Astrocyte of the hippocampus (primary cell): ENCODE measurements at regions not wholly inside any gene's neighbourhood (a gene's known extent, or its start where the extent isn't known, plus 50 kb on each side); places are given as distances from the start of the nearest gene placed in this dataset.

Source experiments
- DNase-seq: peaks from one replicate; pipeline ENCODE4 v3.0.0; 2011; ENCODE audit warnings: low read depth, low spot score

DNA sequence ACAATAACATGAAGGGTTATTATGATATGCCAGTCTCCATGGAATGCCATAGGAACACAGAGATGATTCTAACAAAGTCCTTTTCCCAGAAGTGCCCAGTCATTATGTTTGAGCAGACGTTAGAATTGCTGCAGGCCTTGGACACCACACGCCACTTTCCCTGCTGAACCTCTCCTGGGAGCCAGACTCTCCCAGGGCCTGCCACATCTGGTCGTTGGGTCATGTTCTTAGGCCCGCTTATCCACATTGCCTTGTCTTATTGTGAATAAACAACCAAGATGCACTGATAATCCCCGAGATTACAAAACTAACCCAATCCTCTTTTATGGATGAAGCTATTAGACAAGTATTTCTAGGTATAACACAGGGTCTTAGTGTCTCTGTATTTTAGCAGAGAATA lies 276.5 kb upstream of the CITED2 start:
- no peak for DNase-seq

- DNase-seq, result no peak
Observed at GRCh38 chr6:139649732-139650131, 275.3 kb upstream of the CITED2 start.

- DNase-seq, result no peak
Observed at GRCh38 chr6:139649128-139649527, 274.7 kb upstream of the CITED2 start.

- no peak for DNase-seq
Observed at GRCh38 chr6:139648430-139649000, 274.1 kb upstream of the CITED2 start.

DNA sequence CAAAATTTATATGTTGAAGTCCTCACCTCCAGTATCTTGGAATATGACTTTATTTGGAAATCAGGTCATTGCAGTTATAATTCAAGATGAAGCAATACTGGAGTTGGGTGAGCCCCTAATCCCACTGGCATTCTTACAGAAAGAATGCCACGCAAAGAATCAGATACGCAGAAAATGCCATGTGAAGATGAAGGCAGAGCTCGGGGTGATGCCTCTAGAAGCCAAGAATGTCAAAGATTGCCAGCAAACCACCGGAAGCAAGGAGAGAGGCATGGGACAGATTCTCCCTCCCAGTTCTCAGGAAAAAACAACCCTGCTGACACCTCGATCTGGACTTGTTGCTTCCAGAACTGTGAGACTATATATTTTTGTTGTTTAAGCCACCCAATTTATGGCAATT lies 273.4 kb upstream of the CITED2 start:
- DNase-seq, result no peak

- no peak for DNase-seq
Observed at GRCh38 chr6:139647016-139647415, 272.6 kb upstream of the CITED2 start.

GRCh38 chr6:139644821-139645220 lies 270.4 kb upstream of the CITED2 start:
- peak; percentile 81 for DNase-seq

DNA sequence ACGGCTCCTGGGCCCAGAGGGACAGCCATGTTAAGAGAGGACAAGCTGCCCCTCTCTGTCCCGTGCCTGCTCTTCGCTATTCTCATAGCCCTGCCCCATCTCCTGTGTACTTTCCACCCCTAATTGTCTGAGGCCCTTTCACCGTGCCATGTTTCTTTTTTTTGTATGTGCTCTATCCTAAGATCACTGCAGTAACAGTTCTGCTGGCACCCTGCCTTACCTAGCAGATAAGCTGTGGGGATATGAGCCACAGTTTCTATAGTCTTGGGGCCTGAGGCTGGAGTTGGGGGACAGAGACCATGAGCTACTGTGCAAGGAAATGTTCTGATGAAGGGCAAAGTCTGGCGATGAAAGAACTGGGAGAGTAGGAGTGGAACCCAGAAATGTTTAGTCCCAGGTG lies 269.5 kb upstream of the CITED2 start:
- peak; percentile 5 for DNase-seq

GRCh38 chr6:139642346-139642745 lies 267.9 kb upstream of the CITED2 start:
- no peak for DNase-seq

- DNase-seq, result no peak
Observed at GRCh38 chr6:139641376-139641775, 266.9 kb upstream of the CITED2 start.

- DNase-seq, result no peak
Observed at GRCh38 chr6:139640921-139641320, 266.5 kb upstream of the CITED2 start.

- DNase-seq, result peak; percentile 37
Observed at GRCh38 chr6:139640448-139640847, 266.0 kb upstream of the CITED2 start.

- DNase-seq, result no peak
Observed at GRCh38 chr6:139639507-139639906, 265.1 kb upstream of the CITED2 start.

GRCh38 chr6:139638179-139638941 lies 263.9 kb upstream of the CITED2 start:
- no peak for DNase-seq

- DNase-seq, result no peak
Observed at GRCh38 chr6:139637766-139638165, 263.3 kb upstream of the CITED2 start.

DNA sequence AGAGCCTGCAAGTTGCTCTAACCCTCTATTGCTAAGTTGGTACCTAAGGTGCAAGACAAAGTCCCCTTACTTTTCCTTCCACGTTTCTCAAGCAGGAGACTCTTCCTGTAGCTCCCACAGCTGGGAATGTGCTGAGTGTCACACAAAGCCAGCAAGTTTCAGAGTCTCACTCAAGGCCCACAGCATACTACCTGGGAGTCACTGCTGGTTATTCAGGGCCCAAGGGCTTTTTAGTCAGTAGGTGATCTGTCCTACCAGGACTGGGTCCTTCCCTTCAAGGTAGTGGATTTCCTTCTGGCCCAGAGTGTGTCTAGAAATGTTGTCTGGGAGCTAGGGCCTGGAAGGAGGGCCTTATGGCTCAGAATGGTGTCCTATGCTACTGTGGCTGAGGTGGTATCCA lies 261.9 kb upstream of the CITED2 start:
- DNase-seq, result no peak

GRCh38 chr6:139635401-139636130 lies 261.1 kb upstream of the CITED2 start:
- DNase-seq, result no peak

- no peak for DNase-seq
Observed at GRCh38 chr6:139632840-139633239, 258.4 kb upstream of the CITED2 start.

DNA sequence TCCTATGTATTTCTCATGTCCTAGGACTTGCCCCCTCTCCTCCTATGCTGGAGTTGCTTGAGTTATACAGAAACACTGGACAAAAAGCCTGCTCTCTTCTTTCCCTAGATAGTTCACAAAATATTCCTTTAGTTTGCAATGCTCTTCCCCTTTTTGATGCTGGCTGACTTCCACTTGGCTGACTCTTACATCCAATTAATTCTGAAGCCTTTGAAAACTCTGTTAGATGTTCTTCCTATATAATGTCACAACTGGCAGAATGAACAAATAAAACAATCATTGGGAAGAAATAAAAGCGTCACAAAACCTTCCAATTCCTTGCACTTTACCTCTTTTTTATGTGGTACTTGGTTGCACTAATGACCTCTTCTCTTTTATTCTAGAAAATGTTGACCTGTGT lies 253.8 kb upstream of the CITED2 start:
- peak; percentile 12 for DNase-seq

DNA sequence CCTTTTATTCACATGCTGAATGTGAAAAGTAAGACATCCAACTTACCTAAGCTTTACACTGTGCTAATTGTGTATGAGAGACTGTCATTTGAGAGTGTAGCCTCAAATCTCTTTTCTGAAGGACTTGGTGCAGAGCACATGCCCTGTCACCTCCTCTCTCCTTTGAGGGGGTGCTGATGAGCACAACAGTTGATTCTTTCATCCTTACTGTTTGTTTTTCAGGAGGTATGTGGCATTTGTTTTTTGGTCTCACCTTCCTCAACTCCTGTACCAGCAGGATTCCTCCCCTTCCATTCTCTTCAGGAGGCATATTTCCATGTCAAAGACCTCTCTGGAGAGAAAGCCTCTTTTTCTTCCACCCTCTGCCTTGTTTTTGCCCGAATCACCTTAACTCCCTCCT lies 252.6 kb upstream of the CITED2 start:
- no peak for DNase-seq

DNA sequence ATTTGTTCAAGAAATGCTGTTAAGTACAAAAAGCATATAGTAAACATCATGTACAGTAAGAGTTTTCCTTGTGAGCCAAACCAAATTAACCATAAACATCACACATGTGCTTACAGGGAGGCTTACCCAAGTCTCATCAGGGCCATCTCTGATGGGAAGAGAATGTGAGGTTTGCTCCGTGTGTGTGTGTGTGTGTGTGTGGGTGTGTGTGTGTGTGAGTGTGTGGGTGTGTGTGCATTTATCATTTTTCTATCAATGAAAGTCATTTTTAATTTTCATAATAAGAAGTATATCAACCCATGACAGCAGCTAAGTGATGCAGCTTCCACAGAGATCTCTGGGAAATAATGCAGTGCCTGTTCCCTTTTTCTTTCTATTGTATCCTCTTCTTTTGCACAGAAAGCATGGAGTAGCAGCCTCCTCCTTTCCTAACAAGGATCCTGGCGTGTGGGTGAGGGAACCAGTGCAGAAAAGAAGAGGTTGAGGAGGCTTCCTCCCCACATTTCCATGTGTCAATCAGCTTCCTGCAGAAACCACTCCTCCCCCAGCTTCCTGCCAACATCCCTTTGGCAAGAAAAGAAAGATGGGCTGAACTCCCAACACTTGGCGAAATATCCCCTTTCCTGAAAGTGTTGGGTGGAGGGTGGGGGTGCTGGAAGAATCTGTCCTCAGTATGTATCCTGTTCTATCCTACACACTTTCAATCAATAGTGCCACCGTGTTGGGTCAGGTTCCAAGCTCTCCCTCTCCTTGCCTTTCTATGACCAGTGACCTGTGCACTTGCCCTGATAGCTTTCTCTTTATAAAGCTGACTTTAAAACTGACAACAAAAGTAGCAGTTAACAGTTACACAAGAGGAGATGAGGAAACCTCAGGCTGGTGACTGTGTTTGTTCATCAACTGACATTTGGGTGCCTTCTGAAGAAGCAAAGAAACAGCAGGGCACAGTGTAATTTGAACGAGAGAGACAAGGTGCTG lies 251.8 kb upstream of the CITED2 start:
- DNase-seq, result peak; percentile 10
